ENCODE measurements at regions not wholly inside any gene's neighbourhood (a gene's known extent, or its start where the extent isn't known, plus 50 kb on each side); places are given as distances from the start of the nearest gene placed in this dataset.

- DNase-seq (ENCODE audit: extremely low spot score) = no peak
- TF ChIP-seq TARDBP (IDR thresholded peaks at IDR 0.05) (no peak), SP1 (IDR thresholded peaks at IDR 0.05) (no peak), FOXA1 (IDR thresholded peaks at IDR 0.05) (no peak), FOXM1 (IDR thresholded peaks at IDR 0.05; ENCODE audit: borderline replicate concordance) (no peak), CTBP1 (IDR thresholded peaks at IDR 0.05; ENCODE audit: borderline replicate concordance) (no peak), FOXK2 (IDR thresholded peaks at IDR 0.05) (no peak), L3MBTL2 (conservative IDR thresholded peaks at IDR 0.05) (no peak), BHLHE40 (IDR thresholded peaks at IDR 0.05; ENCODE audit: borderline replicate concordance) (no peak), ARNT (IDR thresholded peaks at IDR 0.05) (no peak), SUZ12 (IDR thresholded peaks at IDR 0.05) (no peak), HDGF (IDR thresholded peaks at IDR 0.05; ENCODE audit: borderline replicate concordance) (no peak), ZNF384 (IDR thresholded peaks at IDR 0.05) (no peak), PKNOX1 (IDR thresholded peaks at IDR 0.05) (no peak), ELF4 (IDR thresholded peaks at IDR 0.05) (no peak), NFRKB (IDR thresholded peaks at IDR 0.05) (no peak), LEF1 (IDR thresholded peaks at IDR 0.05; ENCODE audit: borderline replicate concordance) (no peak)
- ChIA-PET CTCF (no interaction called here), POLR2A (no interaction called here)
Measured at GRCh38 chr7:37538945-37539344, 90.3 kb upstream of the ELMO1 start.

GRCh38 chr7:37540917-37541316, 92.3 kb upstream of the ELMO1 start:
- CTCF ChIA-PET = no interaction called here
- no peak for DNase-seq (ENCODE audit: extremely low spot score)
- POLR2A ChIA-PET = no interaction called here
- TF ChIP-seq TARDBP (IDR thresholded peaks at IDR 0.05) (no peak), ARNT (IDR thresholded peaks at IDR 0.05) (no peak), NFRKB (IDR thresholded peaks at IDR 0.05) (no peak)

- TF ChIP-seq PKNOX1 (IDR thresholded peaks at IDR 0.05) (no peak), FOXA1 (IDR thresholded peaks at IDR 0.05) (no peak), ARNT (IDR thresholded peaks at IDR 0.05) (no peak), HDGF (IDR thresholded peaks at IDR 0.05; ENCODE audit: borderline replicate concordance) (no peak), CTBP1 (IDR thresholded peaks at IDR 0.05; ENCODE audit: borderline replicate concordance) (no peak), TARDBP (IDR thresholded peaks at IDR 0.05) (no peak), ELF4 (IDR thresholded peaks at IDR 0.05) (no peak), SP1 (IDR thresholded peaks at IDR 0.05) (no peak), FOXK2 (IDR thresholded peaks at IDR 0.05) (no peak), L3MBTL2 (conservative IDR thresholded peaks at IDR 0.05) (no peak), ZNF384 (IDR thresholded peaks at IDR 0.05) (no peak), SUZ12 (IDR thresholded peaks at IDR 0.05) (no peak), FOXM1 (IDR thresholded peaks at IDR 0.05; ENCODE audit: borderline replicate concordance) (no peak), LEF1 (IDR thresholded peaks at IDR 0.05; ENCODE audit: borderline replicate concordance) (no peak)
- ChIA-PET POLR2A (no interaction called here), CTCF (no interaction called here)
- no peak for DNase-seq (ENCODE audit: extremely low spot score)
Measured at GRCh38 chr7:37541810-37542443, 93.3 kb upstream of the ELMO1 start.

GRCh38 chr7:37545619-37546534, 97.2 kb upstream of the ELMO1 start:
- POLR2A ChIA-PET = no interaction called here
- CTCF ChIA-PET = no interaction called here
- no peak for DNase-seq (ENCODE audit: extremely low spot score)
- no peak for TF ChIP-seq FOXK2 (IDR thresholded peaks at IDR 0.05)
- TF ChIP-seq SP1 (IDR thresholded peaks at IDR 0.05) = no peak
- no peak for TF ChIP-seq TARDBP (IDR thresholded peaks at IDR 0.05)
- no peak for TF ChIP-seq ARNT (IDR thresholded peaks at IDR 0.05)
- TF ChIP-seq ZNF384 (IDR thresholded peaks at IDR 0.05) = no peak
- no peak for TF ChIP-seq PKNOX1 (IDR thresholded peaks at IDR 0.05)
- TF ChIP-seq SUZ12 (IDR thresholded peaks at IDR 0.05) = no peak
- TF ChIP-seq LEF1 (IDR thresholded peaks at IDR 0.05; ENCODE audit: borderline replicate concordance) = no peak
- TF ChIP-seq HDGF (IDR thresholded peaks at IDR 0.05; ENCODE audit: borderline replicate concordance) = no peak
- TF ChIP-seq FOXA1 (IDR thresholded peaks at IDR 0.05) = no peak
- no peak for TF ChIP-seq ELF4 (IDR thresholded peaks at IDR 0.05)

- CTCF ChIA-PET = no interaction called here
- TF ChIP-seq BHLHE40 (IDR thresholded peaks at IDR 0.05; ENCODE audit: borderline replicate concordance) (no peak), LEF1 (IDR thresholded peaks at IDR 0.05; ENCODE audit: borderline replicate concordance) (no peak), FOXK2 (IDR thresholded peaks at IDR 0.05) (no peak), L3MBTL2 (conservative IDR thresholded peaks at IDR 0.05) (no peak), HDGF (IDR thresholded peaks at IDR 0.05; ENCODE audit: borderline replicate concordance) (no peak), SP1 (IDR thresholded peaks at IDR 0.05) (no peak), ELF4 (IDR thresholded peaks at IDR 0.05) (no peak), CTBP1 (IDR thresholded peaks at IDR 0.05; ENCODE audit: borderline replicate concordance) (no peak), ZNF384 (IDR thresholded peaks at IDR 0.05) (no peak), FOXM1 (IDR thresholded peaks at IDR 0.05; ENCODE audit: borderline replicate concordance) (no peak), PKNOX1 (IDR thresholded peaks at IDR 0.05) (no peak), TARDBP (IDR thresholded peaks at IDR 0.05) (no peak), ARNT (IDR thresholded peaks at IDR 0.05) (no peak), SUZ12 (IDR thresholded peaks at IDR 0.05) (no peak), FOXA1 (IDR thresholded peaks at IDR 0.05) (no peak), NFRKB (IDR thresholded peaks at IDR 0.05) (no peak)
- DNase-seq (ENCODE audit: extremely low spot score) = no peak
- POLR2A ChIA-PET = no interaction called here
Measured at GRCh38 chr7:37546677-37547076, 98.0 kb upstream of the ELMO1 start.

All from HEK293T (cell line).